Natural killer cell treated with Interleukin-12 subunit alpha and Interleukin-12 subunit beta and Interleukin-15 and Interleukin-18, amount 100 ng/mL, for 72 hours (primary cell): ENCODE measurements at regions not wholly inside any gene's neighbourhood (a gene's known extent, or its start where the extent isn't known, plus 50 kb on each side); places are given as distances from the start of the nearest gene placed in this dataset.
A peak's percentile ranks its signal among the peaks of the same experiment; 100 is the strongest.

Experiments
- ATAC-seq, 2 donors: fragments of 150-1000 bp; cut with Tn5 transposase in 1 of 2; sonication (Bioruptor Pico), chemical (Tn5 transposase) in 1 of 2; 2 replicates each; pipeline ENCODE4 v1.10.0; 2021
- DNase-seq: peaks from one replicate; pipeline ENCODE4 v3.0.0; 2022; ENCODE audit warnings: low spot score
- H3K27ac Mint-ChIP-seq, 2 donors: 1 replicate in 1 of 2; 2 replicates in 1 of 2; pipeline ENCODE4 v1.8.0; 2022; ENCODE audit warnings: mixed read lengths in 2 of 2, mild to moderate bottlenecking in 1 of 2, moderate library complexity in 1 of 2
- H3K27me3 Mint-ChIP-seq, 2 donors: 1 replicate in 1 of 2; 2 replicates in 1 of 2; pipeline ENCODE4 v1.8.0; 2022; ENCODE audit warnings: mixed read lengths in 2 of 2
- H3K36me3 Mint-ChIP-seq: one replicate; pipeline ENCODE4 v1.8.0; 2022; ENCODE audit warnings: mixed read lengths
- H3K4me1 Mint-ChIP-seq, 2 donors: 1 replicate in 1 of 2; 2 replicates in 1 of 2; pipeline ENCODE4 v1.8.0; 2022; ENCODE audit warnings: low read depth in 2 of 2, mixed read lengths in 2 of 2, mild to moderate bottlenecking in 1 of 2
- H3K4me3 Mint-ChIP-seq: one replicate; pipeline ENCODE4 v1.8.0; 2022; ENCODE audit warnings: mixed read lengths
- H3K9me3 Mint-ChIP-seq: 2 replicates; pipeline ENCODE4 v1.8.0; 2022; ENCODE audit warnings: mixed read lengths

- no peaks in the 10 kb centered on the region for H3K36me3 Mint-ChIP-seq
- H3K4me3 Mint-ChIP-seq, result no peak overlapping the region
- H3K4me1 Mint-ChIP-seq, result peaks cover 9 to 57% of the 10 kb centered on the region in 2 donors
- no peak overlapping the region for H3K27ac Mint-ChIP-seq
- DNase-seq, result no peak
- ATAC-seq, result no peak
- no peaks in the 10 kb centered on the region for H3K27me3 Mint-ChIP-seq
- H3K9me3 Mint-ChIP-seq, result no peaks in the 10 kb centered on the region
These were observed 373.4 kb downstream of the THBS2 start for GRCh38 chr6:168880271-168880670.

- H3K9me3 Mint-ChIP-seq, result no peaks in the 10 kb centered on the region
- H3K36me3 Mint-ChIP-seq, result no peaks in the 10 kb centered on the region
- H3K4me1 Mint-ChIP-seq, result peaks cover 0 to 47% of the 10 kb centered on the region in 2 donors
- no peaks in the 10 kb centered on the region for H3K27me3 Mint-ChIP-seq
- H3K4me3 Mint-ChIP-seq, result no peak overlapping the region
- no peak for DNase-seq
- peak overlapping the region in 1 of 2 donors; percentile 72 for H3K27ac Mint-ChIP-seq
- ATAC-seq, result peak in 1 of 2 donors; percentile 80
These were observed 375.8 kb downstream of the THBS2 start for GRCh38 chr6:168877821-168878282.

GRCh38 chr6:168876956-168877355 lies 376.7 kb downstream of the THBS2 start:
- Mint-ChIP-seq H3K4me1 (peaks cover 0 to 45% of the 10 kb centered on the region in 2 donors), H3K9me3 (no peaks in the 10 kb centered on the region), H3K27ac (no peak overlapping the region), H3K4me3 (no peak overlapping the region), H3K36me3 (no peaks in the 10 kb centered on the region), H3K27me3 (no peaks in the 10 kb centered on the region)
- DNase-seq (no peak), ATAC-seq (peak in 1 of 2 donors; percentile 28)

GRCh38 chr6:168875811-168876576 lies 377.7 kb downstream of the THBS2 start:
- Mint-ChIP-seq H3K36me3 (no peaks in the 10 kb centered on the region), H3K9me3 (no peaks in the 10 kb centered on the region), H3K4me1 (peaks cover 0 to 41% of the 10 kb centered on the region in 2 donors), H3K4me3 (no peak overlapping the region), H3K27ac (no peak overlapping the region), H3K27me3 (peaks cover 0 to 2% of the 10 kb centered on the region in 2 donors)
- ATAC-seq (no peak), DNase-seq (no peak)

GRCh38 chr6:168874637-168875036 lies 379.0 kb downstream of the THBS2 start:
- H3K27me3 Mint-ChIP-seq, result peaks cover 0 to 2% of the 10 kb centered on the region in 2 donors
- peaks cover 0 to 38% of the 10 kb centered on the region in 2 donors for H3K4me1 Mint-ChIP-seq
- H3K36me3 Mint-ChIP-seq, result no peaks in the 10 kb centered on the region
- DNase-seq (no peak), ATAC-seq (no peak)
- no peak overlapping the region for H3K4me3 Mint-ChIP-seq
- no peak overlapping the region for H3K27ac Mint-ChIP-seq
- H3K9me3 Mint-ChIP-seq, result no peaks in the 10 kb centered on the region

GRCh38 chr6:168873278-168874190 lies 380.1 kb downstream of the THBS2 start:
- Mint-ChIP-seq H3K9me3 (no peaks in the 10 kb centered on the region), H3K36me3 (no peaks in the 10 kb centered on the region), H3K4me3 (no peak overlapping the region), H3K27me3 (peaks cover 0 to 2% of the 10 kb centered on the region in 2 donors), H3K4me1 (peaks cover 0 to 38% of the 10 kb centered on the region in 2 donors), H3K27ac (no peak overlapping the region)
- DNase-seq (no peak), ATAC-seq (no peak)

- no peak for ATAC-seq
- DNase-seq, result no peak
- H3K4me3 Mint-ChIP-seq, result no peak overlapping the region
- no peaks in the 10 kb centered on the region for H3K36me3 Mint-ChIP-seq
- peaks cover 0 to 24% of the 10 kb centered on the region in 2 donors for H3K4me1 Mint-ChIP-seq
- no peak overlapping the region for H3K27ac Mint-ChIP-seq
- H3K27me3 Mint-ChIP-seq, result peaks cover 0 to 2% of the 10 kb centered on the region in 2 donors
- no peaks in the 10 kb centered on the region for H3K9me3 Mint-ChIP-seq
These were observed 381.9 kb downstream of the THBS2 start for GRCh38 chr6:168871642-168872315.

- Mint-ChIP-seq H3K27me3 (peaks cover 0 to 2% of the 10 kb centered on the region in 2 donors), H3K4me3 (no peak overlapping the region), H3K4me1 (peaks cover 0 to 16% of the 10 kb centered on the region in 2 donors), H3K9me3 (no peaks in the 10 kb centered on the region), H3K27ac (no peak overlapping the region), H3K36me3 (no peaks in the 10 kb centered on the region)
- ATAC-seq (no peak), DNase-seq (no peak)
These were observed 382.7 kb downstream of the THBS2 start for GRCh38 chr6:168870982-168871381.

GRCh38 chr6:168867247-168868102 lies 386.2 kb downstream of the THBS2 start:
- ATAC-seq, result peak; percentile 25 to 32
- H3K4me1 Mint-ChIP-seq, result no peaks in the 10 kb centered on the region
- no peak for DNase-seq
- H3K27me3 Mint-ChIP-seq, result peaks cover 0 to 2% of the 10 kb centered on the region in 2 donors
- no peak overlapping the region for H3K27ac Mint-ChIP-seq
- no peak overlapping the region for H3K4me3 Mint-ChIP-seq
- H3K36me3 Mint-ChIP-seq, result no peaks in the 10 kb centered on the region
- no peaks in the 10 kb centered on the region for H3K9me3 Mint-ChIP-seq

GRCh38 chr6:168866534-168866933 lies 387.1 kb downstream of the THBS2 start:
- H3K36me3 Mint-ChIP-seq, result no peaks in the 10 kb centered on the region
- ATAC-seq (peak in 1 of 2 donors; percentile 57), DNase-seq (no peak)
- peaks cover 0 to 2% of the 10 kb centered on the region in 2 donors for H3K27me3 Mint-ChIP-seq
- H3K27ac Mint-ChIP-seq, result no peak overlapping the region
- H3K9me3 Mint-ChIP-seq, result no peaks in the 10 kb centered on the region
- no peak overlapping the region for H3K4me3 Mint-ChIP-seq
- H3K4me1 Mint-ChIP-seq, result no peaks in the 10 kb centered on the region

- Mint-ChIP-seq H3K4me3 (no peak overlapping the region), H3K9me3 (no peaks in the 10 kb centered on the region), H3K27ac (no peak overlapping the region), H3K27me3 (no peaks in the 10 kb centered on the region), H3K36me3 (no peaks in the 10 kb centered on the region), H3K4me1 (no peaks in the 10 kb centered on the region)
- ATAC-seq (no peak), DNase-seq (no peak)
These were observed 388.1 kb downstream of the THBS2 start for GRCh38 chr6:168865522-168865921.

- Mint-ChIP-seq H3K4me3 (no peak overlapping the region), H3K9me3 (no peaks in the 10 kb centered on the region), H3K27me3 (no peaks in the 10 kb centered on the region), H3K4me1 (no peaks in the 10 kb centered on the region), H3K36me3 (no peaks in the 10 kb centered on the region), H3K27ac (no peak overlapping the region)
- no peak for ATAC-seq
- no peak for DNase-seq
These were observed 388.8 kb downstream of the THBS2 start for GRCh38 chr6:168864541-168865460.
